ENCODE measurements at regions not wholly inside any gene's neighbourhood (a gene's known extent, or its start where the extent isn't known, plus 50 kb on each side); places are given as distances from the start of the nearest gene placed in this dataset.

- TF ChIP-seq ZBTB44 (CRISPR knock-in tag; IDR thresholded peaks at IDR 0.05) (no peak), TGIF2 (CRISPR knock-in tag; IDR thresholded peaks at IDR 0.05) (no peak), ZBTB37 (CRISPR knock-in tag; IDR thresholded peaks at IDR 0.05) (no peak), HES4 (CRISPR knock-in tag; IDR thresholded peaks at IDR 0.05; ENCODE audit: borderline replicate concordance) (no peak), HMG20B (CRISPR knock-in tag; conservative IDR thresholded peaks at IDR 0.05) (no peak), ZNF670 (CRISPR knock-in tag; IDR thresholded peaks at IDR 0.05; ENCODE audit: borderline replicate concordance) (no peak), CHCHD3 (CRISPR knock-in tag; IDR thresholded peaks at IDR 0.05) (no peak), SAFB2 (CRISPR knock-in tag; IDR thresholded peaks at IDR 0.05; ENCODE audit: borderline replicate concordance, low read depth) (no peak), EP300 (IDR thresholded peaks at IDR 0.05; ENCODE audit: low read depth in 2 of 2, low read length in 2 of 2) (no peak), EP300 (CRISPR knock-in tag; IDR thresholded peaks at IDR 0.05; ENCODE audit: borderline replicate concordance) (no peak)
These were observed 1505.1 kb downstream of the PCDH9 start (continued) for GRCh38 chr13:65725006-65725405.

GRCh38 chr13:65724226-65724625 lies 1505.9 kb downstream of the PCDH9 start:
- ChIA-PET CTCF (ENCODE audit: low intra/inter-chr PET ratio, low total read pairs) (no interaction called here), POLR2A (no interaction called here)
- H3K9ac ChIP-seq (ENCODE audit: insufficient read depth, low read depth, low read length) = no peak overlapping the region
- no peak for FAIRE-seq
- no peak for DNase-seq (ENCODE audit: low spot score)
- no peak for ATAC-seq
- 34% methylated on average over 4 of the region's 4 CpGs for WGBS (ENCODE audit: low lambda C conversion rate)
- H3K27me3 ChIP-seq (ENCODE audit: control insufficient read depth in 1 of 2, insufficient read depth in 2 of 2, low read length in 2 of 2) = no peaks in the 10 kb centered on the region
- no peak overlapping the region for H3K27ac ChIP-seq (ENCODE audit: extremely low read length, insufficient read depth, low read length)
- no peaks in the 10 kb centered on the region for H3K4me1 ChIP-seq (ENCODE audit: insufficient read depth, low read length)
- no peaks in the 10 kb centered on the region for H3K79me2 ChIP-seq (ENCODE audit: insufficient read depth, low read length)
- no peak overlapping the region for H2AFZ ChIP-seq (ENCODE audit: low read length)
- no peaks in the 10 kb centered on the region; the same call in 1 of the 2 replicates for H3K9me3 ChIP-seq (ENCODE audit: low read length)
- H3K36me3 ChIP-seq (replicated peaks in 1 of 2; ENCODE audit: control insufficient read depth in 1 of 2, insufficient read depth in 2 of 2, low read length in 2 of 2) = no peaks in the 10 kb centered on the region
- no peak overlapping the region for H3K4me3 ChIP-seq (replicated peaks in 1 of 3; ENCODE audit: insufficient read depth in 1 of 3, low read depth in 2 of 3, low read length in 3 of 3)
- BruUV-seq (replicated peaks) = no TSS peak
- no peaks in the 10 kb centered on the region for H4K20me1 ChIP-seq (ENCODE audit: insufficient read depth, low read length)
- in situ Hi-C loops (cut with HindIII; ENCODE audit: extremely low pct_ligation_motif_present, low pct_unique_long_range_greater_than_20kb) = no loop called here
- intact Hi-C loops (cut with micrococcal nuclease; ENCODE audit: unreplicated experiment) = no loop called here
- H3K4me2 ChIP-seq (ENCODE audit: low read depth, low read length) = no peak overlapping the region
- no peak for TF ChIP-seq ZNF670 (CRISPR knock-in tag; IDR thresholded peaks at IDR 0.05; ENCODE audit: borderline replicate concordance)
- TF ChIP-seq DMTF1 (CRISPR knock-in tag; IDR thresholded peaks at IDR 0.05) = no peak
- no peak for TF ChIP-seq SP5 (CRISPR knock-in tag; IDR thresholded peaks at IDR 0.05; ENCODE audit: borderline replicate concordance, low read depth)
- no peak for TF ChIP-seq DR1 (CRISPR knock-in tag; IDR thresholded peaks at IDR 0.05)
- no peak for TF ChIP-seq TFDP1 (CRISPR knock-in tag; IDR thresholded peaks at IDR 0.05; ENCODE audit: borderline replicate concordance)
- TF ChIP-seq ZNF432 (CRISPR knock-in tag; IDR thresholded peaks at IDR 0.05; ENCODE audit: borderline replicate concordance) = no peak
